ENCODE measurements at regions not wholly inside any gene's neighbourhood (a gene's known extent, or its start where the extent isn't known, plus 50 kb on each side); places are given as distances from the start of the nearest gene placed in this dataset.

DNA sequence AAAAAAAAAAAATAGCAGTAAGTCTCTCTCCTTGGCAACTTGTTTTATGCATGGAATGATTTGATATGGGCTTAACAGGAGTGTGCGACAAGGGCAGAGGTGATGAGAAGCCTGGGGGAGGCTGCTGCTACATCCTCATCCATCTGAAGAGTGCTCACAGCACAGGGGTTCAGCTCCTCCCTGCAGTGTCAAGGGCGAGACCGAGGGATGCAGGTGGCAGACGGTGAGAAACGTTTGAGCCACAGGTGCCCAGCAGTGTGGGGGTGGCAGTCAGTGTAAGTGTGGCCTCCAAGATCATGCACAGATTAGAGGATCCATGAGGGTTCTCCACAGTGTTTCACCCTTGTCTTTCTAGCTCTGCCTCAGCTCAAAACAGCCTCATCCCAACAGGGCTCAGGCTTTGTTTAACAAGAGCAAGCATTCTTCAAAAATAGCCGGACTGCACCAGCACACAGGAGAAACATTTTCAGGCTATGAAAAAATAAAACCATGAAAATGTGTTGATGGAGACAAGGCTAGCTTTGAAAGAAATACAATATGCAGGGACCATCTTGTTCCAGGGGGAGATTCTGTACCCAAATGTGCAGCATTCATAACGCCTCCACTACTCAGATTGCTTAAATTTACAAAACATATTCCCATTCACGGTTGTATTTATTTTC, 324.5 kb upstream of the MYT1L start:
- TF ChIP-seq, protein P1, sequence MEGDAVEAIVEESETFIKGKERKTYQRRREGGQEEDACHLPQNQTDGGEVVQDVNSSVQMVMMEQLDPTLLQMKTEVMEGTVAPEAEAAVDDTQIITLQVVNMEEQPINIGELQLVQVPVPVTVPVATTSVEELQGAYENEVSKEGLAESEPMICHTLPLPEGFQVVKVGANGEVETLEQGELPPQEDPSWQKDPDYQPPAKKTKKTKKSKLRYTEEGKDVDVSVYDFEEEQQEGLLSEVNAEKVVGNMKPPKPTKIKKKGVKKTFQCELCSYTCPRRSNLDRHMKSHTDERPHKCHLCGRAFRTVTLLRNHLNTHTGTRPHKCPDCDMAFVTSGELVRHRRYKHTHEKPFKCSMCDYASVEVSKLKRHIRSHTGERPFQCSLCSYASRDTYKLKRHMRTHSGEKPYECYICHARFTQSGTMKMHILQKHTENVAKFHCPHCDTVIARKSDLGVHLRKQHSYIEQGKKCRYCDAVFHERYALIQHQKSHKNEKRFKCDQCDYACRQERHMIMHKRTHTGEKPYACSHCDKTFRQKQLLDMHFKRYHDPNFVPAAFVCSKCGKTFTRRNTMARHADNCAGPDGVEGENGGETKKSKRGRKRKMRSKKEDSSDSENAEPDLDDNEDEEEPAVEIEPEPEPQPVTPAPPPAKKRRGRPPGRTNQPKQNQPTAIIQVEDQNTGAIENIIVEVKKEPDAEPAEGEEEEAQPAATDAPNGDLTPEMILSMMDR (IDR thresholded peaks at IDR 0.05; ENCODE audit: low read depth, low read length) = no peak
- no peak overlapping the region for H3K4me3 ChIP-seq (replicated peaks in 1 of 2; ENCODE audit: low read depth in 2 of 2, low read length in 2 of 2)
- no peak for DNase-seq (ENCODE audit: low read depth in 2 of 2)

DNA sequence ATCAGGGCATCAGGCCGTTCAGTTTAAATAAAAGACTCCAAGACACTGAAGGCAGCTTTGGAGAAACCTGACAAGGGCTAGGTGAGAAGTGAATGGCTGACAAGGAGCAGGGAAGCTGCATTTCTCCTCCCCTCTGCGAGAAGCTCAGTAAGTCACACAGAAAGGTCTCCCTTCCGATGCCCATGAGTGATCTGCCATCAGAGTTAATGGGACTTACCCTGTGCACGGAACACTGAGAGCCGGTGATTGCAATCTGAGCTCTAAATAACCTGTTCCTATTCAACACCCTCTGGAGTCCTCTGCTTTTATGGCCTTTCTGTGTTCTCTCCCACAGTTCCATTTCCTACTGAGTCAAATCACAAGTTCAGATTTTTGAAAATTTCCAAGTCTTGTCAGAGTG, 322.2 kb upstream of the MYT1L start:
- no peak overlapping the region for H3K4me3 ChIP-seq (replicated peaks in 1 of 2; ENCODE audit: low read depth in 2 of 2, low read length in 2 of 2)
- TF ChIP-seq, protein P1 (IDR thresholded peaks at IDR 0.05; ENCODE audit: low read depth, low read length) = no peak
- DNase-seq (ENCODE audit: low read depth in 2 of 2) = no peak

DNA sequence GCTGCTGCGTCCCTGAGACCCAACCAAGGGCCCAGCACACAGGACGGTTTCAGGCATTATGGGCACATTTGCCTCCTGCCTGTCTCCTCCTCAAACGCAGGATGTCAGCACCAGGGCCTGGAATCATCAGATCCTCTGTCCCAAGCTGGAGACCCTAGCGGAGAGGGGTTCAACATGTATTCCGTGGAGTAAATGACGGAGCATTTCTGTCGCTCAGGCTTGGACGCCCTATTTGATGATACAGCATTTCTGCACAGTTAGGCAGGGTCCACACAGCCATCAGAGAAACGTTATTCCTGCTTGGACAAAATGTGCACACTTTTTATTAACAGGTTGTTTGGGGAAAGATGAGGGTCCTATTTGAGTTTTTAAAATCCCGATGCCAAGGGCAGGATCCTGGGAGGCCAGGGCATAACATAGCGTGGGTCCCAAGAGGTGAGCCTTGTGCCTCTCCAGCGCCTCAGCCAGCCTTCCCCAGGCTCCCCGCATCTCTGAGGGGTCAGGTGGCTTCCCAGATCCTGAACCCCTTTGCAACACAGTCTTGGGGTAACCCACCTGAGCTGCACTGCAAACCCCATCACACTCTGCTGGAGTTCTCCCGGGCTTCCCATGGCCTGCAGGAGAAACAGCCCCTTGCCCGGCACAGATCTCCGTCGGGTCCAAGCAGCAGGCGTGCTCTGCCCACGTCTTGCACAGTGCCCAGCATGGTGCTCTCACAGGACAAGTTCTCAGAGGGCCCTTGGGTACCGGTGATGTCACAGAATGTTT, 319.7 kb upstream of the MYT1L start:
- TF ChIP-seq, protein P1 (IDR thresholded peaks at IDR 0.05; ENCODE audit: low read depth, low read length) = no peak
- no peak for DNase-seq (ENCODE audit: low read depth in 2 of 2)
- H3K4me3 ChIP-seq (replicated peaks in 1 of 2; ENCODE audit: low read depth in 2 of 2, low read length in 2 of 2) = no peak overlapping the region

DNA sequence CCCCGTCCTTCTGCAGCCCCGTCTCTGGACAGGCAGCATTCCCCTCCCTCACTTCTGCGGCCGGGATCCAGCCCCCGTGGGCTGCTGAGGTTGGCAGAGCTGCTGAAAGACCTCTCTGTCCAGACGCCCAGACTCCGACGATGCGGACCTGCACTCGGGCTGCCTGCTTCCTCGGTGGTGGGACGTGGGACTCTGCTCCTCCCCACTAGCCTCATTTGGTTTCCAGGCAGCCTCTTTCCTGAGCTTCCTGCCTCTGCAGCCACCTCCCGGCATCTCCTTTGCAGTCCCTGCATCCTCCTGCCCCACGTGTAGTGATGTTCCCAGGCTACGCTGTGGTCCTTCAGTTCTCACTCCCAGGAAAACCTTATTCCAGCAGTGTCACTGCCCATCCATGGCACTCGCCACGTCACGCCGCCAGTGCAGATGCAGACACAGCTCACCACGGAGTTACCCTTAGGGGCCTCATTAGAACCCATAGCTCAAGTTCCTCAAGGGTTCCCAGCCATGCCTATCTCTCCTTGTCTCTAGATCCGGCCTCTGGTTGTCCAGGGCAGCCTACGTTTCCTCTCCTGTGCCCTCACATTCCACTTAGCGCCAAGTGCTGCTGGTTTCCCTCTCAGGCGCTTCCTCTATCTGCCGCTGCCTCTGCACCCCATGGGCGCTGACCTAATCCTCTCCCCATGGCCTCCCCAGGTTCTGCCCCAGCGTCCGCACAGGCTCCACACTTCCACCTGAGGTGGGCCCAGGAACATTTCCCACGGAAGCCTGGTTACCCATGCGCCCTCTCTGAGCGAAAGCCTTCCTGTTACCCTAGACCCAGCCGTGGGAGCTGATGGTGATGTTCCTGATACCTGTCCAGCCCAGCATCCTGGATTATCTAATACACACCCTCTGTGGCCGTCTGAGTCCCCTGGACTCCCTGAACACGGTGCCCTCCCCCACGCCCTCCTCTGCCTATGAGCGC, 318.3 kb upstream of the MYT1L start:
- H3K4me3 ChIP-seq (replicated peaks in 1 of 2; ENCODE audit: low read depth in 2 of 2, low read length in 2 of 2) = no peak overlapping the region
- TF ChIP-seq, protein P1 (IDR thresholded peaks at IDR 0.05; ENCODE audit: low read depth, low read length) = no peak

DNA sequence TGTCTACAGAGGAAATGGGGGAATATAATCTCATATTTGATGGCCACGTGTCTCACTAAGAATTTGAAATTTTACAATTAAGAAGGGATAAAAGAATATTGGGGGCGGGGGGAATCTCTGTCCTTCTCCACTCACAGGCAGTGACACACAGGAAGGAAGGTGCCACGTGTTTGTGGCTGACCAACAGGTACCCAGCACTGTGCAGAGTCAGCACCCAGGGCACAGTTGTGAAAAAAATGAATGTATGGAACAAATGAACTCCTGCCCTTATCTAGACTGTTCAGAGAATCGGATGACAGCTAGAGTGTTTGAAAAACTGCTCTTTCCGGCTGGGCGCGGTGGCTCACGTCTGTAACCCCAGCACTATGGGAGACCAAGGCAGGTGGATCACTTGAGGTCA, 317.0 kb upstream of the MYT1L start:
- DNase-seq (ENCODE audit: low read depth in 2 of 2) = no peak
- H3K4me3 ChIP-seq (replicated peaks in 1 of 2; ENCODE audit: low read depth in 2 of 2, low read length in 2 of 2) = no peak overlapping the region
- TF ChIP-seq, protein P1 (IDR thresholded peaks at IDR 0.05; ENCODE audit: low read depth, low read length) = no peak

More for the DNA sequence above, 318.3 kb upstream of the MYT1L start:
- DNase-seq (ENCODE audit: low read depth in 2 of 2) = no peak

DNA sequence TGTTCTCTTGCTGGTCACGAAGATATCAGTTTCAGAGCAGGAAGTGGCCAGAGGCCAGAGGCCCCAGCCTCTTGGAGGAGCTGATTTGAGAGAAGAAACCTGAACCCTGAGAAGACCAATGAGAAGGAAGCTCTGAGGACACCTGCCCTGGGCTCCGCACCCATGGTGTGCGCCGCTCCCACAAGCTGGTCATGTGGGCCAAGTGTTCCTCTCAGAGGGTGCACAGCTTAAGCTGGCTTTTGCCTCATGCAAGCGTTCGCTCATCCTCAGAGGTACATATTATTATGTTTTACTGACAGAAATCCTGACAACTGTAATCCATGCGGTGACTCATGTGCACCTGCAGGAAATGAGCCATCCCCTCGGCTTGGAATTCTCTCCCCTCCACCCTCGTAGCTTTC, 316.1 kb upstream of the MYT1L start:
- no peak overlapping the region for H3K4me3 ChIP-seq (replicated peaks in 1 of 2; ENCODE audit: low read depth in 2 of 2, low read length in 2 of 2)
- no peak for DNase-seq (ENCODE audit: low read depth in 2 of 2)
- TF ChIP-seq, protein P1 (IDR thresholded peaks at IDR 0.05; ENCODE audit: low read depth, low read length) = no peak
